H9 (cell line): ENCODE measurements at regions not wholly inside any gene's neighbourhood (a gene's known extent, or its start where the extent isn't known, plus 50 kb on each side); places are given as distances from the start of the nearest gene placed in this dataset.

Source experiments
- DNase-seq: peaks from one replicate; pipeline ENCODE4 v3.0.0-alpha.2; 2017
- H2AFZ ChIP-seq: one replicate; pipeline ENCODE4 v1.6.1; 2013; ENCODE audit warnings: mild to moderate bottlenecking, low read length, control low read depth, moderate library complexity
- H2AK5ac ChIP-seq: 2 replicates; pipeline ENCODE4 v1.6.1; 2013; ENCODE audit warnings: low read length, control low read depth, mixed read lengths; ENCODE audit not compliant: insufficient read length
- H2BK120ac ChIP-seq: one replicate; pipeline ENCODE4 v1.6.1; 2013; ENCODE audit warnings: low read depth, mild to moderate bottlenecking, low read length, control low read depth, inconsistent platforms; ENCODE audit not compliant: poor library complexity, severe bottlenecking
- H2BK12ac ChIP-seq: 2 replicates; pipeline ENCODE4 v1.6.1; 2013; ENCODE audit warnings: low read length, control low read depth, mixed read lengths, low read depth; ENCODE audit not compliant: insufficient read length
- H2BK15ac ChIP-seq: 2 replicates; pipeline ENCODE4 v1.6.1; 2013; ENCODE audit warnings: low read depth, low read length, control low read depth
- H2BK20ac ChIP-seq: one replicate; pipeline ENCODE4 v1.6.1; 2013; ENCODE audit warnings: low read depth, mild to moderate bottlenecking, low read length, control low read depth, inconsistent platforms; ENCODE audit not compliant: poor library complexity, severe bottlenecking
- H2BK5ac ChIP-seq: 2 replicates; pipeline ENCODE4 v1.6.1; 2013; ENCODE audit warnings: low read length, control low read depth, mixed read lengths; ENCODE audit not compliant: insufficient read length
- H3K14ac ChIP-seq: 2 replicates; pipeline ENCODE4 v1.6.1; 2013; ENCODE audit warnings: low read length, control low read depth; ENCODE audit not compliant: insufficient read depth
- H3K18ac ChIP-seq: 2 replicates; pipeline ENCODE4 v1.6.1; 2013; ENCODE audit warnings: low read depth, mild to moderate bottlenecking, mixed read lengths, low read length, control low read depth; ENCODE audit not compliant: insufficient read length
- H3K23ac ChIP-seq: 2 replicates; pipeline ENCODE4 v1.6.1; 2013; ENCODE audit warnings: low read length, control low read depth, mixed read lengths, low read depth; ENCODE audit not compliant: insufficient read length
- H3K23me2 ChIP-seq: 2 replicates; pipeline ENCODE4 v1.6.1; 2013; ENCODE audit warnings: low read depth, mild to moderate bottlenecking, mixed read lengths, low read length, control low read depth; ENCODE audit not compliant: insufficient read length, poor library complexity, severe bottlenecking
- H3K27ac ChIP-seq: 2 replicates; pipeline ENCODE4 v1.5.1; 2013; ENCODE audit warnings: low read length, control low read depth, mixed read lengths, low read depth; ENCODE audit not compliant: insufficient read length
- H3K27me3 ChIP-seq: 2 replicates; pipeline ENCODE4 v1.6.1; 2013; ENCODE audit warnings: low read length, control low read depth, inconsistent platforms; ENCODE audit not compliant: insufficient read depth
- H3K4ac ChIP-seq: 2 replicates; pipeline ENCODE4 v1.6.1; 2013; ENCODE audit warnings: low read depth, mild to moderate bottlenecking, control low read depth, inconsistent platforms, low read length, moderate library complexity
- H3K4me1 ChIP-seq: 2 replicates; pipeline ENCODE4 v1.6.1; 2013; ENCODE audit warnings: low read length, control low read depth, inconsistent platforms; ENCODE audit not compliant: insufficient read depth
- H3K4me2 ChIP-seq: 2 replicates; pipeline ENCODE4 v1.6.1; 2013; ENCODE audit warnings: low read length, control low read depth, mixed read lengths; ENCODE audit not compliant: insufficient read length, insufficient read depth
- H3K56ac ChIP-seq: 2 replicates; pipeline ENCODE4 v1.6.1; 2013; ENCODE audit warnings: low read depth, mild to moderate bottlenecking, mixed read lengths, low read length, control low read depth; ENCODE audit not compliant: insufficient read length
- H3K79me1 ChIP-seq: 2 replicates; pipeline ENCODE4 v1.6.1; 2013; ENCODE audit warnings: low read depth, mild to moderate bottlenecking, moderate library complexity, low read length, control low read depth, inconsistent platforms; ENCODE audit not compliant: insufficient read depth, poor library complexity, severe bottlenecking
- H3K79me2 ChIP-seq: 2 replicates; pipeline ENCODE4 v1.6.1; 2013; ENCODE audit warnings: low read length, control low read depth, inconsistent platforms; ENCODE audit not compliant: insufficient read depth
- H3K9ac ChIP-seq: 2 replicates; pipeline ENCODE4 v1.6.1; 2013; ENCODE audit warnings: low read length, control low read depth, mixed read lengths; ENCODE audit not compliant: insufficient read length; ENCODE audit errors: extremely low read depth
- H3K9me3 ChIP-seq: one replicate; pipeline ENCODE4 v1.6.1; 2013; ENCODE audit warnings: low read depth, low read length, inconsistent platforms; ENCODE audit not compliant: control insufficient read depth
- H3T11ph ChIP-seq: one replicate; pipeline ENCODE4 v1.6.1; 2013; ENCODE audit warnings: mild to moderate bottlenecking, low read length, control low read depth, inconsistent platforms
- H4K20me1 ChIP-seq: one replicate; pipeline ENCODE4 v1.6.1; 2013; ENCODE audit not compliant: control insufficient read depth, insufficient read length, insufficient read depth
- H4K5ac ChIP-seq: 2 replicates; pipeline ENCODE4 v1.6.1; 2013; ENCODE audit warnings: low read depth, mild to moderate bottlenecking, mixed read lengths, low read length, control low read depth; ENCODE audit not compliant: insufficient read length
- H4K8ac ChIP-seq: replicated peaks from 2 replicates; pipeline ENCODE4 v1.6.1; 2013; ENCODE audit warnings: low read length, control low read depth, mixed read lengths, low read depth; ENCODE audit not compliant: insufficient read length
- H4K91ac ChIP-seq: 2 replicates; pipeline ENCODE4 v1.6.1; 2013; ENCODE audit warnings: low read depth, mild to moderate bottlenecking, moderate library complexity, mixed read lengths, low read length, control low read depth; ENCODE audit not compliant: insufficient read length
- H3K27ac Mint-ChIP-seq, 3 experiments: 2 replicates in 2 of 3; 3 replicates in 1 of 3; pipeline ENCODE4 v1.8.0; 2020 to 2021; ENCODE audit warnings: mixed read lengths in 3 of 3, mild to moderate bottlenecking in 1 of 3, moderate library complexity in 1 of 3
- H3K27me3 Mint-ChIP-seq: 2 replicates; pipeline ENCODE4 v1.8.0; 2021; ENCODE audit warnings: low read depth, mild to moderate bottlenecking, moderate library complexity, mixed read lengths
- H3K36me3 Mint-ChIP-seq, 3 experiments: 2 replicates in 2 of 3; 3 replicates in 1 of 3; pipeline ENCODE4 v1.8.0; 2020 to 2021; ENCODE audit warnings: low read depth in 3 of 3, mixed read lengths in 3 of 3; ENCODE audit not compliant: insufficient read depth in 1 of 3
- H3K4me1 Mint-ChIP-seq, 2 experiments: 2 replicates each; pipeline ENCODE4 v1.8.0; 2020; ENCODE audit warnings: mixed read lengths in 2 of 2
- H3K4me3 Mint-ChIP-seq, 2 experiments: 2 replicates in 1 of 2; 3 replicates in 1 of 2; pipeline ENCODE4 v1.8.0; 2020 to 2021; ENCODE audit warnings: mild to moderate bottlenecking in 2 of 2, mixed read lengths in 2 of 2, moderate library complexity in 1 of 2
- H3K9me3 Mint-ChIP-seq, 2 experiments: 2 replicates in 1 of 2; 3 replicates in 1 of 2; pipeline ENCODE4 v1.8.0; 2020; ENCODE audit warnings: mild to moderate bottlenecking in 2 of 2, mixed read lengths in 2 of 2, moderate library complexity in 1 of 2
- CTCF ChIP-seq: fragments of 200-600 bp; sonication (generic); conservative IDR thresholded peaks from 3 replicates; pipeline ENCODE4 v1.8.0; 2021; ENCODE audit warnings: antibody characterized with exemption, mild to moderate bottlenecking
- WGBS: extraction: QIAGEN DNeasy Blood & Tissue Kit; methylation state at CpG from one replicate; pipeline ENCODE4 v1.1.7; 2013; ENCODE audit warnings: missing lambda C conversion rate, low lambda C conversion rate, mixed read lengths; ENCODE audit not compliant: insufficient read length; ENCODE audit errors: extremely low coverage; 5-methylcytosine and 5-hydroxymethylcytosine counted together

- Histone ChIP-seq H4K5ac (no peak overlapping the region), H3K56ac (no peak overlapping the region), H3K14ac (no peak overlapping the region), H3K79me2 (no peaks in the 10 kb centered on the region), H3K27ac (no peak overlapping the region), H2AK5ac (no peak overlapping the region), H3K27me3 (no peaks in the 10 kb centered on the region), H2BK5ac (no peak overlapping the region), H2BK12ac (no peak overlapping the region), H3K4ac (no peak overlapping the region), H3T11ph (no peak overlapping the region), H3K4me2 (no peak overlapping the region), H3K9me3 (no peaks in the 10 kb centered on the region), H3K23me2 (no peaks in the 10 kb centered on the region), H3K18ac (no peak overlapping the region), H4K91ac (no peak overlapping the region), H2BK120ac (no peak overlapping the region), H4K20me1 (no peaks in the 10 kb centered on the region), H4K8ac (no peak overlapping the region), H3K79me1 (no peaks in the 10 kb centered on the region), H2BK15ac (no peak overlapping the region), H2AFZ (no peak overlapping the region), H2BK20ac (no peak overlapping the region), H3K23ac (no peak overlapping the region), H3K9ac (no peak overlapping the region), H3K4me1 (peaks cover 4% of the 10 kb centered on the region; the same call in 1 of the 2 replicates)
- no peaks in the 10 kb centered on the region; a peak in 3 of 7 replicates for H3K36me3 Mint-ChIP-seq
- H3K4me1 Mint-ChIP-seq: peaks cover 23 to 25% of the 10 kb centered on the region in 2 experiments
- H3K27me3 Mint-ChIP-seq: no peaks in the 10 kb centered on the region
- no peak overlapping the region for H3K27ac Mint-ChIP-seq
- WGBS: no CpG with 5 or more reads among the region's 1 CpG
- no peak for TF ChIP-seq CTCF
- DNase-seq: no peak
- peaks cover 0 to 5% of the 10 kb centered on the region in 2 experiments; a peak in 2 of 5 replicates for H3K9me3 Mint-ChIP-seq
- no peak overlapping the region for H3K4me3 Mint-ChIP-seq
Measured at GRCh38 chr4:119726505-119726904, 97.9 kb upstream of the PDE5A start.
